ENCODE measurements at regions not wholly inside any gene's neighbourhood (a gene's known extent, or its start where the extent isn't known, plus 50 kb on each side); places are given as distances from the start of the nearest gene placed in this dataset.

- TF ChIP-seq ZNF597 (CRISPR knock-in tag; IDR thresholded peaks at IDR 0.05) (no peak), JUND (CRISPR knock-in tag; IDR thresholded peaks at IDR 0.05) (no peak), ZBTB26 (CRISPR knock-in tag; IDR thresholded peaks at IDR 0.05; ENCODE audit: borderline replicate concordance) (no peak), DR1 (CRISPR knock-in tag; IDR thresholded peaks at IDR 0.05) (no peak), SRF (IDR thresholded peaks at IDR 0.05; ENCODE audit: low read depth, low read length) (no peak), SKIL (CRISPR knock-in tag; IDR thresholded peaks at IDR 0.05; ENCODE audit: borderline replicate concordance) (no peak), CTCF (CRISPR knock-in tag; IDR thresholded peaks at IDR 0.05) (no peak), ZNF333 (CRISPR knock-in tag; IDR thresholded peaks at IDR 0.05; ENCODE audit: borderline replicate concordance) (no peak), KLF13 (CRISPR knock-in tag; IDR thresholded peaks at IDR 0.05) (no peak), ATF7 (IDR thresholded peaks at IDR 0.05) (no peak), ATF7 (CRISPR knock-in tag; IDR thresholded peaks at IDR 0.05) (no peak), MTF1 (CRISPR knock-in tag; IDR thresholded peaks at IDR 0.05) (no peak)
Measured at GRCh38 chr1:67947114-67947513, 103.3 kb downstream of the DIRAS3 start.
